HG03521 (cell line): ENCODE measurements at regions not wholly inside any gene's neighbourhood (a gene's known extent, or its start where the extent isn't known, plus 50 kb on each side); places are given as distances from the start of the nearest gene placed in this dataset.

ENCODE experiments used
- ATAC-seq: cut with Tn5 transposase; IDR thresholded peaks from one replicate; pipeline ENCODE4 v1.9.1; 2021; ENCODE audit warnings: mild to moderate bottlenecking, moderate library complexity; ENCODE audit not compliant: unreplicated experiment

GRCh38 chr18:59760212-59760611 is 63.0 kb upstream of the CCBE1 start:
- ATAC-seq, result no peak

- ATAC-seq, result no peak
Observed at GRCh38 chr18:59758837-59759236, 61.6 kb upstream of the CCBE1 start.

GRCh38 chr18:59758106-59758505 is 60.9 kb upstream of the CCBE1 start:
- ATAC-seq, result no peak

GRCh38 chr18:59752666-59753065 is 55.4 kb upstream of the CCBE1 start:
- ATAC-seq, result no peak

- ATAC-seq, result no peak
Observed at GRCh38 chr18:59751186-59751585, 54.0 kb upstream of the CCBE1 start.

- ATAC-seq, result no peak
Observed at GRCh38 chr18:59748628-59749360, 51.6 kb upstream of the CCBE1 start.
